NCI-H1436 treated with DMSO at 0.1 percent for 48 hours (cell line): ENCODE measurements at regions not wholly inside any gene's neighbourhood (a gene's known extent, or its start where the extent isn't known, plus 50 kb on each side); places are given as distances from the start of the nearest gene placed in this dataset.
"Not testable (repeated sequence)": the region's sequence is repeated elsewhere in the genome, so short reads cannot be mapped to it uniquely, and the experiment has no call there.

ENCODE experiments used
- DNase-seq: peaks from one replicate; lab custom pipeline; 2025; lab: John Stamatoyannopoulos, UW

- not testable (repeated sequence) for DNase-seq
Observed at GRCh38 chr12:88828537-88828936, 248.3 kb upstream of the KITLG start.

GRCh38 chr12:88820012-88820411 is 239.7 kb upstream of the KITLG start:
- DNase-seq: no peak

- DNase-seq: no peak
Observed at GRCh38 chr12:88816201-88816600, 235.9 kb upstream of the KITLG start.

GRCh38 chr12:88814779-88815178 is 234.5 kb upstream of the KITLG start:
- no peak for DNase-seq

GRCh38 chr12:88812610-88813009 is 232.3 kb upstream of the KITLG start:
- no peak for DNase-seq

- no peak for DNase-seq
Observed at GRCh38 chr12:88810806-88811205, 230.5 kb upstream of the KITLG start.

GRCh38 chr12:88809841-88810240 is 229.6 kb upstream of the KITLG start:
- not testable (repeated sequence) for DNase-seq

- DNase-seq: no peak
Observed at GRCh38 chr12:88805692-88806091, 225.4 kb upstream of the KITLG start.

- no peak for DNase-seq
Observed at GRCh38 chr12:88805286-88805685, 225.0 kb upstream of the KITLG start.

- DNase-seq: no peak
Observed at GRCh38 chr12:88802096-88802706, 221.9 kb upstream of the KITLG start.

- DNase-seq: no peak
Observed at GRCh38 chr12:88801227-88802095, 221.2 kb upstream of the KITLG start.

GRCh38 chr12:88793096-88793495 is 212.8 kb upstream of the KITLG start:
- DNase-seq: no peak

- no peak for DNase-seq
Observed at GRCh38 chr12:88790231-88790630, 210.0 kb upstream of the KITLG start.

- DNase-seq: no peak
Observed at GRCh38 chr12:88784166-88784565, 203.9 kb upstream of the KITLG start.

GRCh38 chr12:88782351-88782750 is 202.1 kb upstream of the KITLG start:
- no peak for DNase-seq

- DNase-seq: no peak
Observed at GRCh38 chr12:88781909-88782308, 201.6 kb upstream of the KITLG start.

- DNase-seq: no peak
Observed at GRCh38 chr12:88778064-88778463, 197.8 kb upstream of the KITLG start.

- DNase-seq: no peak
Observed at GRCh38 chr12:88775742-88776151, 195.5 kb upstream of the KITLG start.

GRCh38 chr12:88767699-88768098 is 187.4 kb upstream of the KITLG start:
- DNase-seq: no peak

- no peak for DNase-seq
Observed at GRCh38 chr12:88764781-88765480, 184.7 kb upstream of the KITLG start.

GRCh38 chr12:88763536-88764100 is 183.3 kb upstream of the KITLG start:
- DNase-seq: no peak

- no peak for DNase-seq
Observed at GRCh38 chr12:88758176-88758575, 177.9 kb upstream of the KITLG start.

GRCh38 chr12:88756917-88757316 is 176.6 kb upstream of the KITLG start:
- no peak for DNase-seq
